Esophagus muscularis mucosa (tissue), 4 donors: ENCODE measurements at regions not wholly inside any gene's neighbourhood (a gene's known extent, or its start where the extent isn't known, plus 50 kb on each side); places are given as distances from the start of the nearest gene placed in this dataset.

Source experiments
- DNase-seq: peaks from one replicate; pipeline ENCODE4 v3.0.0-alpha.2; 2017; ENCODE audit errors: extremely low spot score
- H3K27ac ChIP-seq, 4 donors: fragments of 200-600 bp; sonication (generic); replicated peaks in 1 of 4; 1 replicate in 3 of 4; 2 replicates in 1 of 4; pipeline ENCODE4 v1.5.1; 2016 to 2019; ENCODE audit warnings: mild to moderate bottlenecking in 1 of 4
- H3K27me3 ChIP-seq, 4 donors: fragments of 200-600 bp; sonication (generic); one replicate each; pipeline versions ENCODE4 v1.5.1 to v1.6.0; 2016 to 2019
- H3K36me3 ChIP-seq, 4 donors: fragments of 200-600 bp; sonication (generic); one replicate each; pipeline ENCODE4 v1.5.1; 2016 to 2019
- H3K4me1 ChIP-seq, 4 donors: fragments of 200-600 bp; sonication (generic); one replicate each; pipeline ENCODE4 v1.5.1; 2016 to 2019
- H3K4me3 ChIP-seq, 4 donors: fragments of 200-600 bp; sonication (generic); 1 replicate in 2 of 4; 2 replicates in 2 of 4; pipeline ENCODE4 v1.5.1; 2016 to 2019; ENCODE audit warnings: mild to moderate bottlenecking in 4 of 4, moderate library complexity in 1 of 4
- H3K9me3 ChIP-seq, 4 donors: fragments of 200-600 bp; sonication (generic); 1 replicate in 3 of 4; 2 replicates in 1 of 4; pipeline ENCODE4 v1.5.1; 2016 to 2019
- CTCF ChIP-seq, 3 experiments: fragments of 200-600 bp in 2 of 3; fragments of 450-650 bp in 1 of 3; sonication (generic) in 2 of 3; IDR thresholded peaks; one replicate each; pipeline ENCODE4 v1.5.1; 2017 to 2019; ENCODE audit warnings: antibody characterized with exemption in 3 of 3, mild to moderate bottlenecking in 2 of 3, moderate library complexity in 1 of 3
- EP300 ChIP-seq: sonication (generic); formaldehyde crosslinking; IDR thresholded peaks from one replicate; pipeline ENCODE4 v1.6.1; 2017; ENCODE audit warnings: antibody characterized with exemption
- POLR2A ChIP-seq: fragments of 450-650 bp; IDR thresholded peaks from one replicate; pipeline ENCODE4 v1.6.1; 2017; ENCODE audit warnings: antibody characterized with exemption, moderate library complexity, mild to moderate bottlenecking, low read depth
- POLR2AphosphoS5 ChIP-seq, 2 donors: sonication (generic); formaldehyde crosslinking; IDR thresholded peaks; one replicate each; pipeline ENCODE4 v1.6.1; 2017; ENCODE audit warnings: antibody characterized with exemption in 2 of 2
- WGBS: methylation state at CpG from one replicate; pipeline ENCODE4 v1.1.5; 2018; 5-methylcytosine and 5-hydroxymethylcytosine counted together
- intact Hi-C: fragments of 100-400 bp; cut with DNase I; formaldehyde crosslinking; loops from one replicate; pipeline ENCODE4 v1.15.1; 2023

GRCh38 chr9:26779062-26779461, 113.5 kb downstream of the CAAP1 start:
- no peak for DNase-seq
- no peaks in the 10 kb centered on the region for H3K9me3 ChIP-seq
- H3K36me3 ChIP-seq, result no peaks in the 10 kb centered on the region
- H3K27me3 ChIP-seq, result no peaks in the 10 kb centered on the region
- no peak overlapping the region for H3K4me3 ChIP-seq
- intact Hi-C loops, result loop anchor here (10.0 kb wide), 1 partner anchor 1016 kb away; no protein-coding TSS in a partner anchor
- TF ChIP-seq CTCF (IDR thresholded peaks at IDR 0.05) (no peak), POLR2AphosphoS5 (IDR thresholded peaks at IDR 0.05) (no peak), POLR2A (no peak), EP300 (no peak)
- no peaks in the 10 kb centered on the region for H3K4me1 ChIP-seq
- H3K27ac ChIP-seq, result no peak overlapping the region
- WGBS, result 80% methylated on average over 3 of the region's 3 CpGs

- no peaks in the 10 kb centered on the region for H3K9me3 ChIP-seq
- no peak overlapping the region for H3K27ac ChIP-seq
- intact Hi-C loops, result loop anchor here (10.0 kb wide), 1 partner anchor 1019 kb away; no protein-coding TSS in a partner anchor
- WGBS, result 80% methylated on average over 3 of the region's 3 CpGs
- no peaks in the 10 kb centered on the region for H3K36me3 ChIP-seq
- TF ChIP-seq POLR2A (no peak), EP300 (no peak), CTCF (IDR thresholded peaks at IDR 0.05) (no peak), POLR2AphosphoS5 (IDR thresholded peaks at IDR 0.05) (no peak)
- no peak for DNase-seq
- H3K27me3 ChIP-seq, result no peaks in the 10 kb centered on the region
- H3K4me1 ChIP-seq, result no peaks in the 10 kb centered on the region
- no peak overlapping the region for H3K4me3 ChIP-seq
Observed at GRCh38 chr9:26775391-26775790, 117.2 kb downstream of the CAAP1 start.

GRCh38 chr9:26773056-26773455, 119.5 kb downstream of the CAAP1 start:
- Histone ChIP-seq H3K27ac (no peak overlapping the region), H3K4me3 (no peak overlapping the region), H3K4me1 (no peaks in the 10 kb centered on the region), H3K27me3 (no peaks in the 10 kb centered on the region), H3K9me3 (no peaks in the 10 kb centered on the region), H3K36me3 (no peaks in the 10 kb centered on the region)
- 75% methylated on average over 4 of the region's 4 CpGs for WGBS
- DNase-seq, result no peak
- intact Hi-C loops, result loop anchor here (10.0 kb wide), 1 partner anchor 1022 kb away; no protein-coding TSS in a partner anchor
- TF ChIP-seq POLR2AphosphoS5 (IDR thresholded peaks at IDR 0.05) (no peak), POLR2A (no peak), EP300 (no peak), CTCF (IDR thresholded peaks at IDR 0.05) (no peak)

- no peak for DNase-seq
- TF ChIP-seq POLR2AphosphoS5 (IDR thresholded peaks at IDR 0.05) (no peak), CTCF (IDR thresholded peaks at IDR 0.05) (no peak), POLR2A (no peak), EP300 (no peak)
- no peaks in the 10 kb centered on the region for H3K4me1 ChIP-seq
- no peaks in the 10 kb centered on the region for H3K27me3 ChIP-seq
- H3K27ac ChIP-seq, result no peak overlapping the region
- no peaks in the 10 kb centered on the region for H3K9me3 ChIP-seq
- intact Hi-C loops, result loop anchor here (10.0 kb wide), 1 partner anchor 1024 kb away; no protein-coding TSS in a partner anchor
- 71% methylated on average over 2 of the region's 2 CpGs for WGBS
- H3K4me3 ChIP-seq, result no peak overlapping the region
- H3K36me3 ChIP-seq, result no peaks in the 10 kb centered on the region
Observed at GRCh38 chr9:26770821-26771220, 121.8 kb downstream of the CAAP1 start.

- TF ChIP-seq EP300, result no peak
- intact Hi-C loops, result no loop called here
- H3K4me3 ChIP-seq, result no peak overlapping the region
- no peaks in the 10 kb centered on the region for H3K36me3 ChIP-seq
- no peaks in the 10 kb centered on the region for H3K27me3 ChIP-seq
- no peak for DNase-seq
- no peaks in the 10 kb centered on the region for H3K4me1 ChIP-seq
- H3K27ac ChIP-seq, result no peak overlapping the region
- 66% methylated on average over 2 of the region's 2 CpGs for WGBS
- H3K9me3 ChIP-seq, result no peaks in the 10 kb centered on the region
Observed at GRCh38 chr9:26768145-26768544, 124.5 kb downstream of the CAAP1 start.
